SK-N-SH (cell line): ENCODE measurements at regions not wholly inside any gene's neighbourhood (a gene's known extent, or its start where the extent isn't known, plus 50 kb on each side); places are given as distances from the start of the nearest gene placed in this dataset.
A peak's percentile ranks its signal among the peaks of the same experiment; 100 is the strongest.

Experiments
- CTCF ChIA-PET: fragments of 300-600, 350-600 bp; formaldehyde crosslinking; extraction: SDS; loops from one replicate; lab custom pipeline; 2021; lab: Yijun Ruan, JAX
- POLR2A ChIA-PET: fragments of 350-600 bp; sonication (Branson Sonifier 250); formaldehyde crosslinking; extraction: SDS; loops from one replicate; lab custom pipeline; 2020; ENCODE audit warnings: antibody characterized with exemption, inconsistent platforms; lab: Yijun Ruan, JAX
- DNase-seq: peaks from one replicate; pipeline ENCODE4 v3.0.0; 2012
- H2AFZ ChIP-seq: fragments of 200-600 bp; sonication (generic); 2 replicates; pipeline ENCODE4 v1.8.1; 2016; ENCODE audit warnings: antibody characterized with exemption, mild to moderate bottlenecking, low read depth
- H3F3A ChIP-seq: fragments of 200-600 bp; sonication (generic); replicated peaks from 2 replicates; pipeline ENCODE3; 2016; ENCODE audit warnings: antibody characterized with exemption, mild to moderate bottlenecking; ENCODE audit not compliant: insufficient read depth
- H3K27ac ChIP-seq, 2 experiments: fragments of 200-500 bp in 1 of 2; fragments of 200-600 bp in 1 of 2; sonication (Bioruptor generic) in 1 of 2; sonication (generic), shearing (Covaris generic) in 1 of 2; 2 replicates each; pipeline versions ENCODE4 v1.5.1 to v1.6.1; 2014 to 2016; ENCODE audit warnings: low read depth in 2 of 2, inconsistent platforms in 1 of 2, low read length in 1 of 2, mild to moderate bottlenecking in 1 of 2, mixed read lengths in 1 of 2
- H3K27me3 ChIP-seq: fragments of 200-600 bp; sonication (generic), shearing (Covaris generic); 2 replicates; pipeline ENCODE4 v1.6.1; 2016; ENCODE audit warnings: mixed run types; ENCODE audit not compliant: insufficient read depth
- H3K36me3 ChIP-seq, 2 experiments: fragments of 200-500 bp in 1 of 2; fragments of 200-600 bp in 1 of 2; sonication (Bioruptor generic) in 1 of 2; sonication (generic) in 1 of 2; replicated peaks in 1 of 2; 2 replicates each; pipeline versions ENCODE3 to v1.5.1; 2014 to 2016; ENCODE audit warnings: low read length in 1 of 2, mild to moderate bottlenecking in 1 of 2; ENCODE audit not compliant: insufficient read depth in 2 of 2, control insufficient read depth in 1 of 2
- H3K4me1 ChIP-seq, 2 experiments: fragments of 200-500 bp in 1 of 2; fragments of 200-600 bp in 1 of 2; sonication (Bioruptor generic) in 1 of 2; sonication (generic), shearing (Covaris generic) in 1 of 2; 2 replicates each; pipeline versions ENCODE4 v1.5.1 to v1.6.1; 2014 to 2016; ENCODE audit warnings: low read depth in 1 of 2, low read length in 1 of 2, mixed run types in 1 of 2; ENCODE audit not compliant: insufficient read depth in 2 of 2, control insufficient read depth in 1 of 2
- H3K4me2 ChIP-seq: fragments of 200-600 bp; sonication (generic), shearing (Covaris generic); 2 replicates; pipeline ENCODE4 v1.6.1; 2017; ENCODE audit warnings: mixed run types
- H3K4me3 ChIP-seq, 2 experiments: fragments of 200-500 bp in 1 of 2; fragments of 200-600 bp in 1 of 2; sonication (Bioruptor generic) in 1 of 2; sonication (generic), shearing (Covaris generic) in 1 of 2; 2 replicates each; pipeline versions ENCODE4 v1.5.1 to v1.8.1; 2014 to 2016; ENCODE audit warnings: low read depth in 2 of 2, inconsistent platforms in 1 of 2, low read length in 1 of 2, mild to moderate bottlenecking in 1 of 2, mixed read lengths in 1 of 2, moderate library complexity in 1 of 2
- H3K79me2 ChIP-seq: fragments of 200-600 bp; sonication (generic); 2 replicates; pipeline ENCODE4 v1.8.1; 2017; ENCODE audit warnings: mild to moderate bottlenecking; ENCODE audit not compliant: insufficient read depth
- H3K9ac ChIP-seq: fragments of 200-600 bp; sonication (generic); 2 replicates; pipeline ENCODE4 v1.6.1; 2017; ENCODE audit warnings: mixed run types
- H3K9me2 ChIP-seq: fragments of 200-600 bp; sonication (generic); 2 replicates; pipeline ENCODE4 v1.6.1; 2017; ENCODE audit warnings: mixed run types
- H3K9me3 ChIP-seq: fragments of 200-600 bp; sonication (generic); 2 replicates; pipeline ENCODE4 v1.6.1; 2017; ENCODE audit warnings: mixed run types, mild to moderate bottlenecking, moderate library complexity
- H4K20me1 ChIP-seq: fragments of 200-600 bp; sonication (generic); 2 replicates; pipeline ENCODE4 v1.6.1; 2017; ENCODE audit warnings: mild to moderate bottlenecking, mixed run types; ENCODE audit not compliant: insufficient read depth
- CTCF ChIP-seq: fragments of 200-600 bp; sonication (generic); IDR thresholded peaks from 2 replicates; pipeline ENCODE4 v1.6.1; 2017; ENCODE audit warnings: antibody characterized with exemption, mild to moderate bottlenecking, moderate library complexity
- EP300 ChIP-seq, 2 experiments: IDR thresholded peaks; 2 replicates each; pipeline versions ENCODE4 v1.4.0 to v1.6.1; 2012; ENCODE audit warnings: borderline replicate concordance in 1 of 2, low read depth in 1 of 2, low read length in 1 of 2
- FOSL2 ChIP-seq: IDR thresholded peaks from 2 replicates; pipeline ENCODE4 v1.4.0; 2012; ENCODE audit warnings: low read depth, mild to moderate bottlenecking, moderate library complexity, borderline replicate concordance
- FOXJ3 ChIP-seq: sonication (generic); formaldehyde crosslinking; IDR thresholded peaks from 2 replicates; pipeline ENCODE4 v1.5.1; 2020; ENCODE audit warnings: mild to moderate bottlenecking, missing genetic modification reagents
- GABPA ChIP-seq: IDR thresholded peaks from 2 replicates; pipeline ENCODE4 v1.4.0; 2012; ENCODE audit warnings: low read depth, mild to moderate bottlenecking
- JUND ChIP-seq: IDR thresholded peaks from 2 replicates; pipeline ENCODE4 v1.4.0; 2012
- MAX ChIP-seq: IDR thresholded peaks from 2 replicates; pipeline ENCODE4 v1.4.0; 2012; ENCODE audit warnings: low read depth
- MEF2A ChIP-seq: IDR thresholded peaks from 2 replicates; pipeline ENCODE4 v1.4.0; 2012; ENCODE audit warnings: low read depth, borderline replicate concordance
- NFIC ChIP-seq: IDR thresholded peaks from 2 replicates; pipeline ENCODE4 v1.4.0; 2012; ENCODE audit warnings: borderline replicate concordance
- NRF1 ChIP-seq: IDR thresholded peaks from 2 replicates; pipeline ENCODE4 v1.6.1; 2012; ENCODE audit warnings: low read depth, mild to moderate bottlenecking, low read length
- PBX3 ChIP-seq: IDR thresholded peaks from 2 replicates; pipeline ENCODE4; 2012
- POLR2AphosphoS5 ChIP-seq: IDR thresholded peaks from 2 replicates; pipeline ENCODE4 v1.6.1; 2012; ENCODE audit warnings: low read depth, low read length
- RFX5 ChIP-seq: IDR thresholded peaks from 2 replicates; pipeline ENCODE4 v1.6.1; 2012; ENCODE audit warnings: mild to moderate bottlenecking, improper control_type of control experiment, low read length
- SIN3A ChIP-seq: IDR thresholded peaks from 2 replicates; pipeline ENCODE4 v1.6.1; 2012; ENCODE audit warnings: low read depth, mild to moderate bottlenecking, low read length, moderate library complexity, borderline replicate concordance
- SMC3 ChIP-seq: IDR thresholded peaks from 2 replicates; pipeline ENCODE4 v1.6.1; 2012; ENCODE audit warnings: low read depth, low read length, improper control_type of control experiment
- TCF12 ChIP-seq: IDR thresholded peaks from 2 replicates; pipeline ENCODE4 v1.4.0; 2012
- TEAD4 ChIP-seq: IDR thresholded peaks from 2 replicates; pipeline ENCODE4 v1.4.0; 2012; ENCODE audit warnings: mild to moderate bottlenecking, borderline replicate concordance; ENCODE audit not compliant: insufficient read depth
- ZBTB33 ChIP-seq: IDR thresholded peaks from 2 replicates; pipeline ENCODE4 v1.4.0; 2012; ENCODE audit warnings: low read depth, borderline replicate concordance
- WGBS: methylation state at CpG from one replicate; pipeline ENCODE4 v1.1.6; 2017; ENCODE audit warnings: low lambda C conversion rate; 5-methylcytosine and 5-hydroxymethylcytosine counted together

GRCh38 chr16:72500545-72500944 is 328.6 kb upstream of the PMFBP1 start:
- H3K4me2 ChIP-seq, result no peak overlapping the region
- no peaks in the 10 kb centered on the region for H4K20me1 ChIP-seq
- no peak for DNase-seq
- H3K4me1 ChIP-seq, result peaks cover 0 to 16% of the 10 kb centered on the region in 2 experiments; a peak in 1 of 4 replicates
- H3F3A ChIP-seq, result no peaks in the 10 kb centered on the region
- H3K9me2 ChIP-seq, result no peaks in the 10 kb centered on the region
- no peaks in the 10 kb centered on the region for H3K36me3 ChIP-seq
- ChIA-PET CTCF (interaction anchor here (0.6 to 2.1 kb wide), 16 partner anchors 9 to 1378 kb away, joined by 3 to 9 read pairs (median 4); no protein-coding TSS in a partner anchor), POLR2A (interaction anchor here (1.4 kb wide), 1 partner anchor 302 kb away, joined by 3 read pairs; no protein-coding TSS in a partner anchor)
- H3K79me2 ChIP-seq, result no peaks in the 10 kb centered on the region
- TF ChIP-seq GABPA (no peak), CTCF (no peak), RFX5 (no peak), MEF2A (no peak), MAX (no peak)
- H3K9ac ChIP-seq, result no peak overlapping the region
- 87% methylated on average over 5 of the region's 5 CpGs for WGBS
- peak overlapping the region in 1 of 2 experiments; percentile 75; a peak in 2 of 4 replicates for H3K27ac ChIP-seq
- no peak overlapping the region for H2AFZ ChIP-seq
- H3K4me3 ChIP-seq, result no peak overlapping the region
- H3K27me3 ChIP-seq, result no peaks in the 10 kb centered on the region
- no peaks in the 10 kb centered on the region for H3K9me3 ChIP-seq

GRCh38 chr16:72493716-72494415 is 321.9 kb upstream of the PMFBP1 start:
- 17% methylated on average over 9 of the region's 9 CpGs for WGBS
- no peak for DNase-seq
- Histone ChIP-seq H3K4me1 (peaks cover 0 to 17% of the 10 kb centered on the region in 2 experiments; a peak in 2 of 4 replicates), H3K9me2 (no peaks in the 10 kb centered on the region), H3K27ac (peak overlapping the region; percentile 47 to 86; a peak in 3 of 4 replicates), H3K9me3 (no peaks in the 10 kb centered on the region), H3F3A (peaks cover 26% of the 10 kb centered on the region), H3K79me2 (no peaks in the 10 kb centered on the region), H3K4me2 (peak overlapping the region; percentile 70), H2AFZ (peak overlapping the region; percentile 66), H3K9ac (peak overlapping the region; percentile 55; the same call in 1 of the 2 replicates), H3K36me3 (no peaks in the 10 kb centered on the region), H4K20me1 (no peaks in the 10 kb centered on the region), H3K27me3 (no peaks in the 10 kb centered on the region), H3K4me3 (peak overlapping the region; percentile 19 to 48; a peak in 3 of 4 replicates)
- CTCF ChIA-PET, result interaction anchor here (0.9 to 2.0 kb wide), 2 partner anchors 354 to 369 kb away, joined by 3 to 7 read pairs; no protein-coding TSS in a partner anchor
- TF ChIP-seq SIN3A, result no peak
- TF ChIP-seq GABPA, result no peak
- TF ChIP-seq TCF12, result peak; percentile 70
- peak; percentile 71 for TF ChIP-seq JUND
- no peak for TF ChIP-seq FOXJ3
- peak; percentile 68; the same call in 1 of the 2 replicates for TF ChIP-seq FOSL2
- peak; percentile 47; the same call in 1 of the 2 replicates for TF ChIP-seq NFIC
- peak; percentile 86 for TF ChIP-seq MEF2A
- no peak for TF ChIP-seq ZBTB33
- TF ChIP-seq MAX, result no peak
- TF ChIP-seq POLR2AphosphoS5, result no peak
- peak in 1 of 2 experiments; percentile 73; a peak in 1 of 4 replicates for TF ChIP-seq EP300 (IDR thresholded peaks at IDR 0.05; ENCODE audit: borderline replicate concordance in 1 of 2, low read depth in 1 of 2, low read length in 1 of 2)
- peak; percentile 83 for TF ChIP-seq PBX3
- peak; percentile 48; the same call in 1 of the 2 replicates for TF ChIP-seq TEAD4
- no peak for TF ChIP-seq SMC3
- no peak for TF ChIP-seq NRF1
- POLR2A ChIA-PET, result no interaction called here
